GM19043 (cell line): ENCODE measurements at regions not wholly inside any gene's neighbourhood (a gene's known extent, or its start where the extent isn't known, plus 50 kb on each side); places are given as distances from the start of the nearest gene placed in this dataset.
"Not testable (repeated sequence)": the region's sequence is repeated elsewhere in the genome, so short reads cannot be mapped to it uniquely, and the experiment has no call there.

Experiments used
- ATAC-seq: cut with Tn5 transposase; IDR thresholded peaks from one replicate; pipeline ENCODE4 v1.9.1; 2021; ENCODE audit warnings: low read depth; ENCODE audit not compliant: unreplicated experiment

GRCh38 chr4:159983082-159983481 lies 880.2 kb downstream of the RAPGEF2 start:
- ATAC-seq, result no peak

GRCh38 chr4:160009656-160010493 lies 907.0 kb downstream of the RAPGEF2 start:
- no peak for ATAC-seq

- no peak for ATAC-seq
Observed at GRCh38 chr4:160019936-160020335, 917.1 kb downstream of the RAPGEF2 start.

- ATAC-seq, result no peak
Observed at GRCh38 chr4:160020804-160021203, 917.9 kb downstream of the RAPGEF2 start.

DNA sequence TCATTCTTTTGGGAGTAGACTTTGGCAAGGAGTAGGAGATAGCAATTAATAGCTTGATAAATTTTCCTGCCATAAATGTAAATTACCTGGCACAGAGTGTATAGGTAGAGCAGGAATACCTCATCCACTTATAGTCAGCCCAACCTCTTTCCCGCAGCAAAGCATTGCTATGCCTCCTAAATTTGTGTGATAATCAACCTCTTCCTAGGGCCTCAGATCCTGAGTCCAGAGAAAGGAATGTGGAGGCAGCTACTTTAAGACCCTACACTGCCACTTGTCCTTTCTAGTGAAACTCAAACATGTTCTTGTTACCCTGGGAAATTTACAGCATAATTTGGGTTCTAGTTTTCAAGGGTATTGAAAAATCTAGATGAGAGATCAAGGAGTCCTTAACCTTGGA lies 919.0 kb downstream of the RAPGEF2 start:
- ATAC-seq, result no peak

- no peak for ATAC-seq
Observed at GRCh38 chr4:160026721-160027120, 923.8 kb downstream of the RAPGEF2 start.

GRCh38 chr4:160034501-160034900 lies 931.6 kb downstream of the RAPGEF2 start:
- ATAC-seq, result no peak

- ATAC-seq, result no peak
Observed at GRCh38 chr4:160038615-160039014, 935.7 kb downstream of the RAPGEF2 start.

- no peak for ATAC-seq
Observed at GRCh38 chr4:160044693-160045092, 941.8 kb downstream of the RAPGEF2 start.

DNA sequence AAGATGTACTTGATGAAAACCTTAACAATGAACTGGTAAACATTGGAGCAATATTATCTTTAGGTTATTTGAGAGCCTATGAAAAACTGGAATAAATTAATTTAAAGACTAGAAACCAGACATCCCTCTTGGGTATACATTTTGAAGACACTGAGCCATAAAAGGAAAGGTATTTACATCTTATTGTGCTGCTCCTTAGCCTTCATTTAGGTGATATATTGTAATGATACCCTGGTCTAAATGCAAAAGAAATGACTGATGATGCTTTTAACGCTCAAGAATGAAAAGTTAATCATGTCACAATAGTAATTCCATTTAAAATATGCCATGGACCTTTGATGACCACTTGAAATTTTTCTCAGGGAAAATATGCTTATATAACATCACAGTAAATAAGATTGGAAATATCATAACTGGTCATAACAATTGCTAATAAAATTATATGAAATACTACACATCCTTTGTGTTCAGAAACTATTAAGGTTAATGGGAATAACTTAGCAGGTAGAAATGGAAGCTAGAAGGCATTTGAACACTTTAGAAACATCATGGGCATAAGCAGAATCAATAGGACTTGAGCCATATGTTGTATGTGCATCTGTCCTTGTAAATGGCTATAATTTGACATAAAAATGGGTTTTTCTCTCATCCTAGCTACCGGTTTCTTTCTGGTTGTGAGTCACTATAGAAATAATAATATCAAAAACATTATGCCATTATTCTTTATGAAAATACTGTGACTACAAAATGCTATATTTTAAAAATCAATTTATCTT lies 979.7 kb downstream of the RAPGEF2 start:
- no peak for ATAC-seq

- no peak for ATAC-seq
Observed at GRCh38 chr4:160091631-160092030, 988.8 kb downstream of the RAPGEF2 start.

DNA sequence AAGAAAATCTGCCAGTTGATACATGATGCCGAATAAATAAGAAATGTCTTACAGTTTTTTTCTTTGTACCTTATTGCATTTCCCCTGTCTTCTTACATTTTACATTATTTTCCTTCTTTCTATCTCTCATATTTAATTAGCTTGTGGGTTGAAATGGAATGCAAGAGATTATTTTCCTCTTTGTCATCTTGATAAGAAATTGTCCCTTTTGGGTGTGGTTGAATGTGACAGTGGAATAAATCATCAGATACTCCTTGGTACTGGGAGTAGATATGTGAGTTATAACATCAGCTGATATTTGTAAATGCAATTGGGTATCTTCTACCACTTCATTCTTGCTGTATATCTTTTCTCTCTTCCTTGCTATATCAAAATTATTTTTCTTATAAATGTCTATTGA lies 997.4 kb downstream of the RAPGEF2 start:
- no peak for ATAC-seq

GRCh38 chr4:160110891-160111290 lies 1008.0 kb downstream of the RAPGEF2 start:
- ATAC-seq, result no peak

DNA sequence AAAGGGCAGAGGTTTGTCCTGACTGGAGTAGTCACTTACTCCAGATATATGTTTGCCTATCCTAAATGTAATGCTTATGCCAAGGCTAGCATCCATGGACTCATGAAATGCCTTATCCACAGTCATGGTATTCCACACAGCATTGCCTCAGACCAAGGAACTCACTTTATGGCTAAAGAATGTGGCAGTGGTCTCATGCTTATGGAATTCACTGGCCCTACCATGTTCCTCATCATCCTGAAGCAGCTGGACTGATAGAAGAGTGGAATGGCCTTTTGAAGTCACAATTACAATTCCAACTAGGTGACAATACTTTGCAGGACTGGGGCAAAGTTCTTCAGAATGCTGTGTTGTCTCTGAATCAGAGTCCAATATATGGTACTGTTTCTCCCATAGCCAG lies 1014.8 kb downstream of the RAPGEF2 start:
- ATAC-seq, result no peak

GRCh38 chr4:160125576-160126287 lies 1022.9 kb downstream of the RAPGEF2 start:
- not testable (repeated sequence) for ATAC-seq

DNA sequence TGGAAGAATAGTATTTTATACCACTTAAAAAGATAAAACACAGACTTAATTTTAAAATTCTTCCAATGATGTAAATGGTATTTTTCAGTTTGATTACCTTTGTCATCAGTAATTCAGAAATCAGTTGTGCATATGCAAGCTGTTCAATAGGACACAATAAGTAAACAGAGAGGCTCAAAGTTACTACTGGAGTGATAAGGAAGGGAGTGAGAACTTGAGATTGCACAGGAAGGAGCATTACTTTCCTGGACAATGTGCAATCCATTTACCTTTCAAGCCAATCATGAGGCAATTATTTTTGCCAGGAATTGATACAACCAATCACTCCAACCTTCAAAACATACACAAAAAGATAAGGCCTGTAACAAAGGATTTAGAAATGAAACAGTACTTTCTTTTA lies 1024.3 kb downstream of the RAPGEF2 start:
- ATAC-seq, result no peak

- no peak for ATAC-seq
Observed at GRCh38 chr4:160129439-160129838, 1026.6 kb downstream of the RAPGEF2 start.

DNA sequence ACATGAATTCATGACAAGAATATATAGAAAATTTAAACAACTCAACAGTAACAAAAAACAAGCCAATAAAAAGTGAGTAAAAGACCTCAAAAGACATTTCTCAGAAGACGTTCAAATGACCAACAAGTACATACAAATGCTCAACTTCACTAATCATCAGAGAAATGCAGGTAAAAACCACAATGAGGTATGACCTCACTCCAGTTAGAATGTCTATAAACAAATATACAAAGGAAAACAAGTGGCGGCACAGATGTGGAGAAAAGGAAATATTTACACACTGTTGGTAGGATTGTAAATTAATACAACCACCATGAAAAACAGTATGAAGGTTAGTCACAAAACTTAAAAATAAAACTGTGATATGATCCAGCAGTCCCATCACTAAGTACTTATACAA lies 1033.1 kb downstream of the RAPGEF2 start:
- ATAC-seq, result no peak

DNA sequence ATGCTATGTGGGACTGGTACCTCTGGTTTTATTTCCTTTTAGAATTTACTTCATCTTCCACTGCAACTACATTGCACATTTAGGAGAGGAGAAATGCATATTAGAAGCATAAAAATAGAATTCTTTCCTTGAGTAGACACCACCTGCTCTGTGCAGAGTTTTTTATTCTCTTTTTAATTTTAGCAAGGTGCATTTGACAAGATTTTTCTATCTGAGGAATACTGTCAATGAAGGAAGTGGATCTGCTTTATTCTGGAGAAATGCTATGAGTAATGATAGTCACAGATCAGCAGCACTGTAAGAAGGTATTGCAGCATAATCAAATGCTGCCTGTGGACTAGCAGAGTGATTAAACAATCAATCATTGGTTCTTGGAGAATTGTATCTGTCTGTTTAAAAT lies 1038.3 kb downstream of the RAPGEF2 start:
- no peak for ATAC-seq

- ATAC-seq, result peak; percentile 100
Observed at GRCh38 chr4:160142579-160142978, 1039.7 kb downstream of the RAPGEF2 start.

GRCh38 chr4:160143574-160143973 lies 1040.7 kb downstream of the RAPGEF2 start:
- ATAC-seq, result no peak
